ENCODE measurements at regions not wholly inside any gene's neighbourhood (a gene's known extent, or its start where the extent isn't known, plus 50 kb on each side); places are given as distances from the start of the nearest gene placed in this dataset.
"Not testable (repeated sequence)": the region's sequence is repeated elsewhere in the genome, so short reads cannot be mapped to it uniquely, and the experiment has no call there.

- H3K27me3 Mint-ChIP-seq: no peaks in the 10 kb centered on the region
- no peak for ATAC-seq (replicated peaks)
- H3K36me3 Mint-ChIP-seq: no peaks in the 10 kb centered on the region
- DNase-seq: no peak
- no peaks in the 10 kb centered on the region for H3K9me3 Mint-ChIP-seq
- no peaks in the 10 kb centered on the region for H3K4me1 Mint-ChIP-seq
- H3K27ac Mint-ChIP-seq: no peak overlapping the region
- H3K4me3 Mint-ChIP-seq: no peak overlapping the region
Measured at GRCh38 chr3:86782286-86782685, 208.7 kb downstream of the VGLL3 start.

- Mint-ChIP-seq H3K27ac (no peak overlapping the region), H3K9me3 (no peaks in the 10 kb centered on the region), H3K4me1 (no peaks in the 10 kb centered on the region), H3K36me3 (no peaks in the 10 kb centered on the region), H3K27me3 (no peaks in the 10 kb centered on the region), H3K4me3 (no peak overlapping the region)
- DNase-seq: no peak
- ATAC-seq (replicated peaks): peak in 1 of 2 donors; percentile 31
Measured at GRCh38 chr3:86774082-86774691, 216.8 kb downstream of the VGLL3 start.

DNA sequence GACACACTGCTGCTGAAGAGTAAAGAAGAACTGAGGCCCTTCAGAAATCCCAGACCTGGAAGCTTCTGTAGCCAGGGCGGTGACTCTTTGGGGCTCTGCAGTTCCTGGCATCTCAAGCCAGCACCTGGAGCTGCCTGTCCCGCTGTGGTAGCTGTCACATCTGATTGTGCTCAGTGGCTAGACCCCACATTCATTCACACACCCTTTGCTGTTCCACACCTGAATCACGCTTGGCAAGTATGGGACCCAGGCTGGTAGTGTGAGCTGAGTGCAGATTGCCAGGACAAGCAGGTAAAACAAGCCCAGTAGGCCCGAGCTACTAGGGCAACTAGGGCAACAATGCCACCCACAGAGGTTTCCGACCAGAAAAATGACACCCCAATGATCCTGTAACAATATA lies 218.2 kb downstream of the VGLL3 start:
- Mint-ChIP-seq H3K4me3 (no peak overlapping the region), H3K27ac (no peak overlapping the region), H3K9me3 (no peaks in the 10 kb centered on the region), H3K27me3 (no peaks in the 10 kb centered on the region), H3K4me1 (no peaks in the 10 kb centered on the region), H3K36me3 (no peaks in the 10 kb centered on the region)
- ATAC-seq (replicated peaks) (peak in 1 of 2 donors; percentile 25), DNase-seq (no peak)

DNA sequence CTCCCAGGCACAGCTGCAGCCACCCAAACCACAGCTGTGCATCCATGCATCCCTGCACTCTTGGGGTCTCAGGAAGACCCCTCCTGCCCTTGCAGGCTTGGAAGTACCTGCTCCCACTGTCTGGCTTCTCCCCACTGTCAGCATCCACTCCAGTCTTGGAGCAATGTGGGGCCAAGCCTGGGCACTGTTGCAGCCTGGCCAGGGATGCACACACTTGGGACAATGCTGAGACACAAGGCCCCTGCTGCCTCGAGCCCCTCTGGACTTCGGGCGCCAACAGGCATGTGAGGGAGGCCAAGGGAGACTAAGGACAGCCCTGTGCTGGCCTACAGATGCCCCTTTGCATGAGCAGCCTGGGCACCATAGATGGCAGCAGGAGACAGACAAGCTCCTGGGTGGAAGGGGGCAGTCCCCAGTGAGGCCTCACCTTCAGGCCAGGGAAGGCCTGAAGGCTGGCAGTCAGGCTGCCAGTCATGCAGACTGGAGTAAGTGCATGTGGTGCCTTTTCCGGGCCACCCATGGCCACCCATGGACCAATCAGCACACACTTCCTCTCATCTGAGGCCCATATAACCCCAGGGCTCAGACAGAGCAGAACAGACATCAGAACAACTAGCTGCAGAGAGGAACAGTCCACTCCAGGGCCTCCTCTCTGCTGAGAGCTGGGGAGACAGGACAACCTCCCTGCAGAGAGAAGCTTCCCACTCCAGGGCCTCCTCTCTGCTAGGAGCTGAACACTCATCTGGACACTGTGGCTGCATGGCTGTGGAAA lies 219.0 kb downstream of the VGLL3 start:
- ATAC-seq (replicated peaks) (peak; percentile 22 to 31), DNase-seq (no peak)
- no peaks in the 10 kb centered on the region for H3K27me3 Mint-ChIP-seq
- H3K4me3 Mint-ChIP-seq: no peak overlapping the region
- no peaks in the 10 kb centered on the region for H3K9me3 Mint-ChIP-seq
- H3K4me1 Mint-ChIP-seq: no peaks in the 10 kb centered on the region
- no peak overlapping the region for H3K27ac Mint-ChIP-seq
- no peaks in the 10 kb centered on the region for H3K36me3 Mint-ChIP-seq

DNA sequence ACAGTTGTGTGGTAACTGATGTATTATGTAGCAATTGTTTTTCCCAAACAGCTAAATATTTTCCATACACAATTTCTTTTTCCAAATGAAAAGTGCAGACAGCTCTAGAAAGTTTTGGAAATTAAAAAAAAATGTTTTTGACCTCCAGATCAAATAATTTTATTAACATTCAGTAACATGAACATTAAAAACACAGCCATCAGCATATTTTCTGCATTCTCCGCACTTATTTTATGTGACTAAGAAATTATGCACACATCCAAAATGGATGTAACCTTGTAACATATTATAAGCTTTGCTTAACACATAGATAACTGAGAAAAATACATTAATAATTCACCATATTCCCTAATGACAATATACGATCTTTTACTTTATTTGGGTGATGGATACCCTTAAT lies 224.6 kb downstream of the VGLL3 start:
- ATAC-seq (replicated peaks): no peak

GRCh38 chr3:86757322-86758179 lies 233.4 kb downstream of the VGLL3 start:
- not testable (repeated sequence) for H3K36me3 Mint-ChIP-seq, H3K27me3 Mint-ChIP-seq, H3K9me3 Mint-ChIP-seq

More for the DNA sequence above, 224.6 kb downstream of the VGLL3 start:
- no peak overlapping the region for H3K27ac Mint-ChIP-seq
- no peak for DNase-seq
- H3K36me3 Mint-ChIP-seq: no peaks in the 10 kb centered on the region
- H3K27me3 Mint-ChIP-seq: no peaks in the 10 kb centered on the region
- peaks cover 0 to 3% of the 10 kb centered on the region in 2 donors for H3K9me3 Mint-ChIP-seq
- no peak overlapping the region for H3K4me3 Mint-ChIP-seq
- H3K4me1 Mint-ChIP-seq: no peaks in the 10 kb centered on the region

DNA sequence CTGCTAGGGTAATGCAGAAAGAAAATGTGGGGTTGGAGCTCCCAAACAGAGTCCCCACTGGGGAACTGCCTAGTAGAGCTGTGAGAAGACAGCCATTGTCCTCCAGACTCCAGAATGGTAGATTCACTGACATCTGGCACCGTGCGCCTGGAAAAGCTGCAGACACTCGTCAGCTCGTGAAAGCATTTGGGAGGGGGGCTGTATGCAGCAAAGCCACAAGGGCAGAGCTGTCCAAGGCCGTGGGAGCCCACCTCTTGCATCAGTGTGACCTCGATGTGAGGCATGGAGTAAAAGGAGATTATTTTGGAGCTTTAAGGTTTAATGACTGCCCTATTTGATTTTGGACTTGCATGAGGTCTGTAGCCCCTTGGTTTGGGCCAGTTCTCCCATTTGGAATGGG lies 242.9 kb downstream of the VGLL3 start:
- Mint-ChIP-seq H3K9me3 (peaks cover 0 to 2% of the 10 kb centered on the region in 2 donors), H3K4me3 (no peak overlapping the region), H3K4me1 (no peaks in the 10 kb centered on the region), H3K27ac (no peak overlapping the region), H3K36me3 (no peaks in the 10 kb centered on the region), H3K27me3 (no peaks in the 10 kb centered on the region)
- DNase-seq: no peak
- no peak for ATAC-seq (replicated peaks)

More at GRCh38 chr3:86757322-86758179, 233.4 kb downstream of the VGLL3 start:
- not testable (repeated sequence) for H3K4me3 Mint-ChIP-seq; H3K27ac Mint-ChIP-seq; ATAC-seq (replicated peaks); DNase-seq; H3K4me1 Mint-ChIP-seq

GRCh38 chr3:86744051-86744450 lies 246.9 kb downstream of the VGLL3 start:
- no peak for DNase-seq
- Mint-ChIP-seq H3K4me1 (no peaks in the 10 kb centered on the region), H3K9me3 (peaks cover 0 to 2% of the 10 kb centered on the region in 2 donors), H3K4me3 (no peak overlapping the region), H3K36me3 (no peaks in the 10 kb centered on the region), H3K27ac (no peak overlapping the region), H3K27me3 (no peaks in the 10 kb centered on the region)
- ATAC-seq (replicated peaks): no peak

- ATAC-seq (replicated peaks) (no peak), DNase-seq (no peak)
- H3K36me3 Mint-ChIP-seq: no peaks in the 10 kb centered on the region
- no peaks in the 10 kb centered on the region for H3K27me3 Mint-ChIP-seq
- H3K9me3 Mint-ChIP-seq: peaks cover 0 to 2% of the 10 kb centered on the region in 2 donors
- H3K4me1 Mint-ChIP-seq: no peaks in the 10 kb centered on the region
- no peak overlapping the region for H3K27ac Mint-ChIP-seq
- no peak overlapping the region for H3K4me3 Mint-ChIP-seq
Measured at GRCh38 chr3:86743233-86743632, 247.7 kb downstream of the VGLL3 start.

GRCh38 chr3:86740751-86741150 lies 250.2 kb downstream of the VGLL3 start:
- no peak overlapping the region for H3K4me3 Mint-ChIP-seq
- H3K36me3 Mint-ChIP-seq: no peaks in the 10 kb centered on the region
- no peak overlapping the region for H3K27ac Mint-ChIP-seq
- no peaks in the 10 kb centered on the region for H3K4me1 Mint-ChIP-seq
- ATAC-seq (replicated peaks): no peak
- no peaks in the 10 kb centered on the region for H3K9me3 Mint-ChIP-seq
- H3K27me3 Mint-ChIP-seq: no peaks in the 10 kb centered on the region
- DNase-seq: no peak

DNA sequence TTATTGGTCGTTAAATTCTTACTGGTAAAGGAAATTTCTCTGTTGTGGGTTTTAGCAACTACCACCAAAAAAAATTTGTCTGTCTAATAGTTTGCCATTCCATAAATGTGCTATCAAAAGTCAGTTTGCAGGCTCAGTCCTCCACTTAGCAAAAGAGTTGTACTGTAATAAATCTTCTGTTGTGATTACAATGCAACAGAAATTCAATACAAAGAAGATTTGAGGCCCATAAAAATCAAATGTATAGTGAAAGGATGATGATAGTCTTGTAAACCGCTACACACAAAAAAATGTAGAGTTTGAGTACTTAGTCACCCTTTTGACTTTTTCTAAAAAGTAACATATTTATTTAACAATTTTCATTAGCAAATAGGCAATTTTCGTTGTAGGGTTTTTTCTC lies 251.7 kb downstream of the VGLL3 start:
- Mint-ChIP-seq H3K27me3 (no peaks in the 10 kb centered on the region), H3K9me3 (no peaks in the 10 kb centered on the region), H3K36me3 (no peaks in the 10 kb centered on the region), H3K27ac (no peak overlapping the region), H3K4me1 (no peaks in the 10 kb centered on the region), H3K4me3 (no peak overlapping the region)
- DNase-seq: no peak
- no peak for ATAC-seq (replicated peaks)

- no peak for ATAC-seq (replicated peaks)
- H3K27ac Mint-ChIP-seq: no peak overlapping the region
- DNase-seq: no peak
- no peak overlapping the region for H3K4me3 Mint-ChIP-seq
- H3K27me3 Mint-ChIP-seq: no peaks in the 10 kb centered on the region
- H3K36me3 Mint-ChIP-seq: no peaks in the 10 kb centered on the region
- H3K9me3 Mint-ChIP-seq: no peaks in the 10 kb centered on the region
- no peaks in the 10 kb centered on the region for H3K4me1 Mint-ChIP-seq
Measured at GRCh38 chr3:86738684-86739083, 252.3 kb downstream of the VGLL3 start.

DNA sequence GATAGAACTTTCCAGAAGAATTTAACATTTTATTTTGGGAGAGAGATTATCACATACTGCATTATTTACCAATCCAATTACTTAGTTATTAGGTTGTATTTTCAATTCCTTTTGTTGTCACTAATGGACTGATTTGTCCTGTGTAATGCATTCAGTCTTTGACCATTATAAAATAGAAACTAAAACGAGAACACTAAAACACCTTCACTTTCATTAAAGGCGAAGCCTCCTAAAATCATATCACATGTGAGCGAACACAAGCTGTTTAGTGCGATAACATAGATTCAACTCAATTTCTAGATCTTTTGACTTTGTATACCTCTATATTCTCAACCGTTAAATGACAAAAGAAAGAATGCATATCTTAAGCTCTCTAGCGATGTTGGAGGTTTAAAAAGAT lies 253.4 kb downstream of the VGLL3 start:
- no peaks in the 10 kb centered on the region for H3K36me3 Mint-ChIP-seq
- H3K4me3 Mint-ChIP-seq: no peak overlapping the region
- H3K27me3 Mint-ChIP-seq: no peaks in the 10 kb centered on the region
- DNase-seq (no peak), ATAC-seq (replicated peaks) (no peak)
- H3K27ac Mint-ChIP-seq: no peak overlapping the region
- no peaks in the 10 kb centered on the region for H3K4me1 Mint-ChIP-seq
- H3K9me3 Mint-ChIP-seq: no peaks in the 10 kb centered on the region

DNA sequence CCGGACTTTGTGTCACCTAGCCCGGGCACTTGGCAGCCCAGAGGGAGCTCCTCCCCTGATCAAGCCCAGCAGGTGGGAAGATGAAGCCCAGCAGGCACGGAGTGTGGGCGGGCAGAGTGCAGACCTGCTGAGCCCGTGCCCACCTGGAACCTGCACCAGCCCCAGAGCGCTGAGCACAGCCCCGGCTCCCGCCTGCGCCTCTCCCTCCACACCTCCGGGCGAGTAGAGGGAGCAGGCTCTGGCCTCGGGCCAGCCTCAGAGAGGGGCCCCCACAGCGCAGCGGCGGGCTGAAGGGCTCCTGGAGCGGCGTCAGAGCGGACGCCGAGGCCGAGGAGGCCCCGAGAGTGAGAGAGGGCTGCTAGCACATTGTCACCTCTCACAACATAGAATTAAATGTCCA lies 257.7 kb downstream of the VGLL3 start:
- H3K4me1 Mint-ChIP-seq: no peaks in the 10 kb centered on the region
- peaks cover 0 to 7% of the 10 kb centered on the region in 2 donors for H3K9me3 Mint-ChIP-seq

More for the DNA sequence above, 257.7 kb downstream of the VGLL3 start:
- ATAC-seq (replicated peaks): no peak
- DNase-seq: no peak
- no peaks in the 10 kb centered on the region for H3K27me3 Mint-ChIP-seq
- no peaks in the 10 kb centered on the region for H3K36me3 Mint-ChIP-seq
- no peak overlapping the region for H3K4me3 Mint-ChIP-seq
- H3K27ac Mint-ChIP-seq: no peak overlapping the region

All from stimulated activated naive B cell treated with anti-CD40 and anti-IgM and Interleukin-4, amounts not matched to agents 10 μg/mL and 1 μg/mL and 100 μg/mL, for 72 hours (primary cell).